ENCODE measurements at regions not wholly inside any gene's neighbourhood (a gene's known extent, or its start where the extent isn't known, plus 50 kb on each side); places are given as distances from the start of the nearest gene placed in this dataset.

DNA sequence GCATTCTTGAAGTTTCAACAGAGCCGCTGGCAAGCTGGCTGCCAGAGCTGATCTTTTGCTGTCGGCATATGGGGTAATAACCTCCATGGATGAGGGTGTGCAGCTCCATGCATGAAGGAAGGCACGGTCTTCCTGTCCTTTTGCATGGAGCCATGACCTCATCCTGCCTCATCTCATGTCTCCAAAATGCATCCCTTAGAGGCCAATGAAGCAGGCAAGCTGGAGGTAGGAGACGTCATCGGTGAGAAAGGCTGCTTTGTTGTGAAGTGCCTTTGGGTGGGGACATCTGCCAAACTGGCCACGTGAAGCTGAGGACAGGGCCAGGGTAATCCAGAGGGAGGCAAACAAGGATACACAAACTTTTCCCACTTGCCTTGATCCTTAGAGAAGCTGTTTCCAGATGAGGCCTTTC, 161.5 kb upstream of the TBX20 start:
- Histone ChIP-seq H3K9me3 (no peaks in the 10 kb centered on the region), H3K27ac (ENCODE audit: low read length) (no peak overlapping the region), H3K36me3 (ENCODE audit: control insufficient read depth in 2 of 2, extremely low read depth in 1 of 2, insufficient read depth in 1 of 2, low read length in 1 of 2) (no peaks in the 10 kb centered on the region), H3K4me1 (ENCODE audit: control insufficient read depth in 1 of 2, extremely low read depth in 1 of 2, insufficient read depth in 2 of 2, low read length in 2 of 2) (no peaks in the 10 kb centered on the region), H3K27me3 (replicated peaks in 1 of 2; ENCODE audit: control insufficient read depth in 2 of 2, extremely low read depth in 1 of 2, insufficient read depth in 2 of 2, low read length in 1 of 2) (peaks cover 0 to 7% of the 10 kb centered on the region in 2 experiments), H3K4me3 (ENCODE audit: control insufficient read depth in 1 of 2, extremely low read depth in 1 of 2, low read length in 1 of 2) (no peak overlapping the region)
- Mint-ChIP-seq H3K27ac (no peak overlapping the region), H3K4me3 (no peak overlapping the region), H3K9me3 (no peaks in the 10 kb centered on the region), H3K4me1 (peaks cover 0 to 2% (median 0%) of the 10 kb centered on the region in 3 donors), H3K36me3 (no peaks in the 10 kb centered on the region), H3K27me3 (peaks cover 21 to 25% of the 10 kb centered on the region in 2 donors)
- no CpG with 5 or more reads among the region's 6 CpGs for WGBS (ENCODE audit: insufficient coverage)
- ATAC-seq (replicated peaks in 1 of 4) (no peak), DNase-seq (no peak)
- CTCF ChIA-PET: interaction anchor here in 1 of 2 donors (1.0 kb wide), 1 partner anchor 10 kb away, joined by 4 read pairs; no protein-coding TSS in a partner anchor
- POLR2A ChIA-PET: no interaction called here

DNA sequence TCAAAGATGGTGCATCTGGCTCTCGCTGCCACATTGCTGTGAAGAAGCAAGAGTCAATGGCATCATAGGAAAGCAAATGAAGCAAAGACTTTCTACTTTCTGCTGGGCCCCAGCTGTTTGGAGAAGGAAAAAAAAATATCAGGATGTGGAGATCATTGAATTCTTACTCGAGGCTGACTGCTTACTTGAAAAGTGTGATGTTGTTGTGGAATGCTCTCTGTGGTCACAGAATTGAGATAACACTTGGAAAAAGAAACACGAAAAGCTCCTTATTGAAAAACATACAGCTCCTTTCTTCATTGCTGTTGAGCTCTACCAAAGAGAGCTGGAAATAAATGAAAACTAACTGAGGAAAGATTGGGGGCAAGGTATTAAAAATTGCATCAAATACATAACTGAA, 157.4 kb upstream of the TBX20 start:
- H3K36me3 Mint-ChIP-seq: no peaks in the 10 kb centered on the region

DNA sequence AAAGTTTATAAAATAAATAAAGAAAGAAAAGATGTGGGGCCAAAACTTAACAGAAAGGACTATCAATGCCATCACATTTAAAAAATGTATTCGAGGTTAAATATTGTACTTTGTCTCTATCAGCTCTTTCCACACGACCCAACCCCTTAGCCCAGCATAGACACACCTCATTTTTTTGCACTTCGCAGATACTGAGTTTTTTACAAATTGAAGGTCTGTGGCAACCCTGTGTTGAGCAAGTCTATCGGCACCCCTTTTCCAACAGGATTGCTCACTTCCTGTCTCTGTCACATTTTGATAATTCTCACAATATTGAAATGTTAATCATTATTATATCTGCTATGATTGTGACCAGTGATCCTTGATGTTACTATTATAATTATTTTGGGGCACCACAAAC, 151.6 kb upstream of the TBX20 start:
- DNase-seq: no peak
- no peaks in the 10 kb centered on the region for H3K4me1 Mint-ChIP-seq
- H3K36me3 Mint-ChIP-seq: no peaks in the 10 kb centered on the region
- H3K27ac Mint-ChIP-seq: no peak overlapping the region
- CTCF ChIA-PET: no interaction called here
- Histone ChIP-seq H3K27ac (ENCODE audit: low read length) (no peak overlapping the region), H3K9me3 (no peaks in the 10 kb centered on the region), H3K27me3 (replicated peaks in 1 of 2; ENCODE audit: control insufficient read depth in 2 of 2, extremely low read depth in 1 of 2, insufficient read depth in 2 of 2, low read length in 1 of 2) (peaks cover 0 to 7% of the 10 kb centered on the region in 2 experiments), H3K4me3 (ENCODE audit: control insufficient read depth in 1 of 2, extremely low read depth in 1 of 2, low read length in 1 of 2) (no peak overlapping the region), H3K36me3 (ENCODE audit: control insufficient read depth in 2 of 2, extremely low read depth in 1 of 2, insufficient read depth in 1 of 2, low read length in 1 of 2) (no peaks in the 10 kb centered on the region), H3K4me1 (ENCODE audit: control insufficient read depth in 1 of 2, extremely low read depth in 1 of 2, insufficient read depth in 2 of 2, low read length in 2 of 2) (no peaks in the 10 kb centered on the region)
- no peak overlapping the region for H3K4me3 Mint-ChIP-seq
- no peak for ATAC-seq (replicated peaks in 1 of 4)
- H3K9me3 Mint-ChIP-seq: no peaks in the 10 kb centered on the region
- 46% methylated on average over 2 of the region's 4 CpGs for WGBS (ENCODE audit: insufficient coverage)
- POLR2A ChIA-PET: no interaction called here
- peaks cover 5 to 8% of the 10 kb centered on the region in 2 donors for H3K27me3 Mint-ChIP-seq

More for the DNA sequence above, 157.4 kb upstream of the TBX20 start:
- ATAC-seq (replicated peaks in 1 of 4) (no peak), DNase-seq (no peak)
- H3K4me1 ChIP-seq (ENCODE audit: control insufficient read depth in 1 of 2, extremely low read depth in 1 of 2, insufficient read depth in 2 of 2, low read length in 2 of 2): no peaks in the 10 kb centered on the region
- Mint-ChIP-seq H3K4me1 (no peaks in the 10 kb centered on the region), H3K9me3 (no peaks in the 10 kb centered on the region), H3K27ac (no peak overlapping the region), H3K27me3 (peaks cover 22 to 26% of the 10 kb centered on the region in 2 donors), H3K4me3 (no peak overlapping the region)
- peaks cover 0 to 7% of the 10 kb centered on the region in 2 experiments for H3K27me3 ChIP-seq (replicated peaks in 1 of 2; ENCODE audit: control insufficient read depth in 2 of 2, extremely low read depth in 1 of 2, insufficient read depth in 2 of 2, low read length in 1 of 2)
- ChIA-PET CTCF (no interaction called here), POLR2A (no interaction called here)
- no peak overlapping the region for H3K27ac ChIP-seq (ENCODE audit: low read length)
- no peaks in the 10 kb centered on the region for H3K36me3 ChIP-seq (ENCODE audit: control insufficient read depth in 2 of 2, extremely low read depth in 1 of 2, insufficient read depth in 1 of 2, low read length in 1 of 2)
- no peaks in the 10 kb centered on the region for H3K9me3 ChIP-seq
- H3K4me3 ChIP-seq (ENCODE audit: control insufficient read depth in 1 of 2, extremely low read depth in 1 of 2, low read length in 1 of 2): no peak overlapping the region
- no CpG with 5 or more reads among the region's 3 CpGs for WGBS (ENCODE audit: insufficient coverage)

DNA sequence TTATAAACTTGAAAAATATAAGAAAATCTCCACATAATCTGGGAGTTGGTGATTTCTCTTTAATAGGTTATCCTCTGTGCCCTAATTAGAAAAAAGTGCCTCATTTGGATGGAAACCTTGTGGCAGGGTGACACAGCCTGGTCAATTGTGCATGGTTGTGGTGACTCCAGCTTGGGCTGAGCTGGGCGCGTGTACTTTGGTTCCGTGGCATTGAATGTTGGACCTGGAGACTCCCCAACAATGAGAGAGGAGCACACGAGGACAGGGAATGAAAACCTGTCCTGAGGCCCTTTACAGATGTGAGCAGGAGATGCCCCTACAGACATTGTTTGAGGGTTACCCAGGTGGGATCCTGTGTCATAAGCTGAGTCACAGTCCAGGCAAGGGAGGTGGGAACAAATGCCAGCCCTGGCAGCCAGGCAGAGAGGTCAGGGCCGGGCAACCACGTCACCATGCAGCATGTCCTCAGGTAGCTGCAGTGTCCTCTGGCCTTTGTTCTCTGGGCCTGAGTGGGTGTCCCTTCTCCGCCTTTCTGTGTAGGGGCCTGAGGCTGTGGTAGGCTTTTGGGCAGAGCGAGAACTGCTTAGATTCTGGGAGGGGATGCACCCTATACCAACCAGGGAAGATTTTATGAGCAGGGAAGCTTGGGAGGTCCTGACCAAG, 147.4 kb upstream of the TBX20 start:
- Mint-ChIP-seq H3K4me1 (no peaks in the 10 kb centered on the region), H3K36me3 (no peaks in the 10 kb centered on the region), H3K4me3 (no peak overlapping the region), H3K9me3 (no peaks in the 10 kb centered on the region), H3K27ac (no peak overlapping the region), H3K27me3 (peaks cover 12 to 14% of the 10 kb centered on the region in 2 donors)
- POLR2A ChIA-PET: no interaction called here
- no peak for ATAC-seq (replicated peaks in 1 of 4)
- no peaks in the 10 kb centered on the region for H3K9me3 ChIP-seq
- DNase-seq: no peak
- WGBS (ENCODE audit: insufficient coverage): 90% methylated on average over 6 of the region's 8 CpGs
- peaks cover 0 to 10% of the 10 kb centered on the region in 2 experiments for H3K27me3 ChIP-seq (replicated peaks in 1 of 2; ENCODE audit: control insufficient read depth in 2 of 2, extremely low read depth in 1 of 2, insufficient read depth in 2 of 2, low read length in 1 of 2)
- no peaks in the 10 kb centered on the region for H3K4me1 ChIP-seq (ENCODE audit: control insufficient read depth in 1 of 2, extremely low read depth in 1 of 2, insufficient read depth in 2 of 2, low read length in 2 of 2)
- H3K36me3 ChIP-seq (ENCODE audit: control insufficient read depth in 2 of 2, extremely low read depth in 1 of 2, insufficient read depth in 1 of 2, low read length in 1 of 2): no peaks in the 10 kb centered on the region
- CTCF ChIA-PET: no interaction called here
- no peak overlapping the region for H3K4me3 ChIP-seq (ENCODE audit: control insufficient read depth in 1 of 2, extremely low read depth in 1 of 2, low read length in 1 of 2)
- no peak overlapping the region for H3K27ac ChIP-seq (ENCODE audit: low read length)

DNA sequence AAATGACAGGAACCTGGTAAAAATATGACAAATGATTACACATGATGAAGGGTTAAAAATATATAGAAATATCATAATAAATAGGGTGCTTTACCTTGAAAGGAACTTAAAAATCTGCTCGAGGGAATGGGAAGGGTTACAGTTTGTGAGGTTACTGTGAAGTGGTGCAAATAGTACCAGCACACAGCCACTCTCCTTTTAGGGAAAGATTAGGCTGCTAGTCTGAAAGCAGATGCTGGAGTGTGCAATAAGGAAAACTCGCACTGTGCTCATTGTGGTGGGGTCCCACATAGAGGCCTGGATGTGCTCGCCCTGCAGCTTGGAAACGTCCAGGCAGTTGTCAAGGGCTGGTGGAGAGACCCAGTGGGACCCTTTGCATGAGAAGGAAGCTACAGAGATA, 145.9 kb upstream of the TBX20 start:
- Histone ChIP-seq H3K4me1 (ENCODE audit: control insufficient read depth in 1 of 2, extremely low read depth in 1 of 2, insufficient read depth in 2 of 2, low read length in 2 of 2) (no peaks in the 10 kb centered on the region), H3K27me3 (replicated peaks in 1 of 2; ENCODE audit: control insufficient read depth in 2 of 2, extremely low read depth in 1 of 2, insufficient read depth in 2 of 2, low read length in 1 of 2) (peaks cover 0 to 10% of the 10 kb centered on the region in 2 experiments), H3K27ac (ENCODE audit: low read length) (no peak overlapping the region), H3K36me3 (ENCODE audit: control insufficient read depth in 2 of 2, extremely low read depth in 1 of 2, insufficient read depth in 1 of 2, low read length in 1 of 2) (no peaks in the 10 kb centered on the region), H3K9me3 (no peaks in the 10 kb centered on the region), H3K4me3 (ENCODE audit: control insufficient read depth in 1 of 2, extremely low read depth in 1 of 2, low read length in 1 of 2) (no peak overlapping the region)
- 81% methylated on average over 3 of the region's 4 CpGs for WGBS (ENCODE audit: insufficient coverage)
- CTCF ChIA-PET: no interaction called here
- ATAC-seq (replicated peaks in 1 of 4): no peak
- no peak for DNase-seq
- no peaks in the 10 kb centered on the region for H3K36me3 Mint-ChIP-seq
- peaks cover 14 to 15% of the 10 kb centered on the region in 2 donors for H3K27me3 Mint-ChIP-seq
- no peak overlapping the region for H3K4me3 Mint-ChIP-seq
- H3K27ac Mint-ChIP-seq: no peak overlapping the region
- no peaks in the 10 kb centered on the region for H3K4me1 Mint-ChIP-seq
- POLR2A ChIA-PET: no interaction called here
- no peaks in the 10 kb centered on the region for H3K9me3 Mint-ChIP-seq

DNA sequence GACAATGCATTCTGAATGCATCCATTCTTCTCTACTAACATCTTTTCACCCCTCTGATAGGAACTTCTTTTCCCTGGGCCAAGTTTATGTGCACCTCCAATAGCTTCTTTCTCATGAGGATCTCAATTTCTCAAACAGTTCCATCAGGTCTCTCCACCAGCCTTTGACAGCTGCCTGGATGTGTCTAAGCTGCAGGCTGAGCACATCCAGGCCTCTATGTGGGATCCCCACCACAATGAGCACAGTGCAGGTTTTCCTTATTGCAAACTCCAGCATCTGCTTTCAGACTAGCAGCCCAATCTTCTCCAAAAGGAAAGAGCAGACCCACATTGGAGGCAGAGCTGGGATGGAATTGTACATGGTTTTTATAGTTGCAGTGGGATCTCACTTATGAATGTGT, 145.3 kb upstream of the TBX20 start:
- no peak for DNase-seq
- peaks cover 0 to 10% of the 10 kb centered on the region in 2 experiments for H3K27me3 ChIP-seq (replicated peaks in 1 of 2; ENCODE audit: control insufficient read depth in 2 of 2, extremely low read depth in 1 of 2, insufficient read depth in 2 of 2, low read length in 1 of 2)
- Mint-ChIP-seq H3K27ac (no peak overlapping the region), H3K4me1 (no peaks in the 10 kb centered on the region), H3K9me3 (no peaks in the 10 kb centered on the region), H3K27me3 (peaks cover 14 to 17% of the 10 kb centered on the region in 2 donors), H3K4me3 (no peak overlapping the region), H3K36me3 (no peaks in the 10 kb centered on the region)
- ATAC-seq (replicated peaks in 1 of 4): no peak
- H3K36me3 ChIP-seq (ENCODE audit: control insufficient read depth in 2 of 2, extremely low read depth in 1 of 2, insufficient read depth in 1 of 2, low read length in 1 of 2): no peaks in the 10 kb centered on the region
- H3K4me1 ChIP-seq (ENCODE audit: control insufficient read depth in 1 of 2, extremely low read depth in 1 of 2, insufficient read depth in 2 of 2, low read length in 2 of 2): no peaks in the 10 kb centered on the region
- POLR2A ChIA-PET: no interaction called here
- no peak overlapping the region for H3K4me3 ChIP-seq (ENCODE audit: control insufficient read depth in 1 of 2, extremely low read depth in 1 of 2, low read length in 1 of 2)
- H3K27ac ChIP-seq (ENCODE audit: low read length): no peak overlapping the region
- CTCF ChIA-PET: no interaction called here
- no peaks in the 10 kb centered on the region for H3K9me3 ChIP-seq

DNA sequence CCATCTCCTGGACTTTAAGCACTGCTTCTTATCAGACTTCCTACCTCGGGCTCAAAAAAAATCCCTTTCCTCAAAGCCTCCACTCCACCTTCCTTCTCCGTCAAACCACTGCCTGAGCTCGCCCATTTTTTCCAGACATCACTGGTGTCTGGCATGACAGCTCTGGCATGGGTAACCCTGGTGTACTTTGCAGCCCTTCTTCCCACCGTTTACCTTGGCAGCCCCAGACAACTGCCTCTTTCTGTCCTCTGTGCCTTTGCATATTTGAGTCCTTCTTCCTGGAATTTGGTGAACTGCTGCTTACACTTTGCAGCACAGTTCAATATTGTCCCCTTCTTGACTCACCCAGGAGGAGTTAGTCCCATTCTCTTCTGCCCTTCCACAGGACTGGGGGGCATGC, 144.6 kb upstream of the TBX20 start:
- Histone ChIP-seq H3K4me1 (ENCODE audit: control insufficient read depth in 1 of 2, extremely low read depth in 1 of 2, insufficient read depth in 2 of 2, low read length in 2 of 2) (no peaks in the 10 kb centered on the region), H3K27me3 (replicated peaks in 1 of 2; ENCODE audit: control insufficient read depth in 2 of 2, extremely low read depth in 1 of 2, insufficient read depth in 2 of 2, low read length in 1 of 2) (peaks cover 0 to 10% of the 10 kb centered on the region in 2 experiments), H3K9me3 (no peaks in the 10 kb centered on the region), H3K36me3 (ENCODE audit: control insufficient read depth in 2 of 2, extremely low read depth in 1 of 2, insufficient read depth in 1 of 2, low read length in 1 of 2) (no peaks in the 10 kb centered on the region), H3K4me3 (ENCODE audit: control insufficient read depth in 1 of 2, extremely low read depth in 1 of 2, low read length in 1 of 2) (no peak overlapping the region), H3K27ac (ENCODE audit: low read length) (no peak overlapping the region)
- no peak overlapping the region for H3K27ac Mint-ChIP-seq
- no peak overlapping the region for H3K4me3 Mint-ChIP-seq
- 30% methylated on average over 4 of the region's 4 CpGs for WGBS (ENCODE audit: insufficient coverage)
- DNase-seq (no peak), ATAC-seq (replicated peaks in 1 of 4) (no peak)
- H3K4me1 Mint-ChIP-seq: no peaks in the 10 kb centered on the region
- no peaks in the 10 kb centered on the region for H3K36me3 Mint-ChIP-seq
- H3K27me3 Mint-ChIP-seq: peaks cover 11 to 17% of the 10 kb centered on the region in 2 donors
- H3K9me3 Mint-ChIP-seq: no peaks in the 10 kb centered on the region
- ChIA-PET POLR2A (no interaction called here), CTCF (no interaction called here)

Data from T-cell (primary cell).